Adrenal gland (tissue), 5 donors: ENCODE measurements at regions not wholly inside any gene's neighbourhood (a gene's known extent, or its start where the extent isn't known, plus 50 kb on each side); places are given as distances from the start of the nearest gene placed in this dataset.

Source experiments
- POLR2A ChIP-seq, 2 donors: fragments of 450-650 bp; IDR thresholded peaks; one replicate each; pipeline ENCODE4 v1.6.1; 2017; ENCODE audit warnings: antibody characterized with exemption in 2 of 2, mild to moderate bottlenecking in 2 of 2, moderate library complexity in 1 of 2
- TF ChIP-seq, protein P1 (sequence below), 6 experiments: fragments of 450-650 bp in 4 of 6; fragments of 200-600 bp in 2 of 6; sonication (generic) in 1 of 6; IDR thresholded peaks; 1 replicate in 5 of 6; 2 replicates in 1 of 6; pipeline versions ENCODE4 v1.5.1 to v1.8.0; 2016 to 2021; ENCODE audit warnings: antibody characterized with exemption in 6 of 6, mild to moderate bottlenecking in 2 of 6, moderate library complexity in 1 of 6
- donor health status: DM: no; HTN: no; CAD: no.

DNA sequence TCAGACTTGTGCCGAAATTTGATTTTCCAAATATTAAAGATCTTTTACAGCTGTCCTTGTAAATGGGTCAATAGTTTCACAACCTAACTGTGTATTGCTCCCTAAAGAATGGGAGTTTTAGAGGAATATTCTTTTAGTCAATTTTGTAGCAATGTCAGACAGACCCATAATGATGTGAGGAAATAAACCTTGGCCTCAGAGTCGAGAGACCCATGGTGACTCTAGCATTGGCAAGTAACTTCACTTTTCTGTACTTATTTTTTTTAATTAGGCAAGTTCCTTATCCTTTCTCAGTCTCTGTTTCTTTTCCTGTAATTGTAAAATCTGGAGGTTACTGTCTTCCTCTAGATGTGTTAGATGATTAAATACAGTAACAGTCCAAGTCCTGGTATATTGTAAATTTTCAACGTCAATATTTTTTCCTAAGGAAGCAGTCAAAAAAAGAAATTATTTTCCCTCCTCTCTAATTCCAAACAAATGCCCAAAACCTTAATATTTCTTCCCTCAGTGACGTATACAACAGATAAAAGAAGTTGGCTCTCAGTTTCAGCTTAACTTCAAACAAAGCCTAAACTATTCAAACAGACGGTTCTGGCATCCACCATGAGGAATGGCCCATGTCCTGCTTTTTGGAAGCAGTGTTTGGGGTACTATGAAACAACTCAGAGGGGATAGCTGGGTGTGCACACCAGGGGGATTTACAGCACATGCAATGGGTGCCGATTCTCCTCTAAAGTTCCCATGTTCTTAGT, 466.7 kb downstream of the TNS1 start:
- TF ChIP-seq, protein P1, sequence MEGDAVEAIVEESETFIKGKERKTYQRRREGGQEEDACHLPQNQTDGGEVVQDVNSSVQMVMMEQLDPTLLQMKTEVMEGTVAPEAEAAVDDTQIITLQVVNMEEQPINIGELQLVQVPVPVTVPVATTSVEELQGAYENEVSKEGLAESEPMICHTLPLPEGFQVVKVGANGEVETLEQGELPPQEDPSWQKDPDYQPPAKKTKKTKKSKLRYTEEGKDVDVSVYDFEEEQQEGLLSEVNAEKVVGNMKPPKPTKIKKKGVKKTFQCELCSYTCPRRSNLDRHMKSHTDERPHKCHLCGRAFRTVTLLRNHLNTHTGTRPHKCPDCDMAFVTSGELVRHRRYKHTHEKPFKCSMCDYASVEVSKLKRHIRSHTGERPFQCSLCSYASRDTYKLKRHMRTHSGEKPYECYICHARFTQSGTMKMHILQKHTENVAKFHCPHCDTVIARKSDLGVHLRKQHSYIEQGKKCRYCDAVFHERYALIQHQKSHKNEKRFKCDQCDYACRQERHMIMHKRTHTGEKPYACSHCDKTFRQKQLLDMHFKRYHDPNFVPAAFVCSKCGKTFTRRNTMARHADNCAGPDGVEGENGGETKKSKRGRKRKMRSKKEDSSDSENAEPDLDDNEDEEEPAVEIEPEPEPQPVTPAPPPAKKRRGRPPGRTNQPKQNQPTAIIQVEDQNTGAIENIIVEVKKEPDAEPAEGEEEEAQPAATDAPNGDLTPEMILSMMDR (IDR thresholded peaks at IDR 0.05): no peak
- no peak for TF ChIP-seq POLR2A (IDR thresholded peaks at IDR 0.05)
